Heart left ventricle (tissue), 13 donors: ENCODE measurements at regions not wholly inside any gene's neighbourhood (a gene's known extent, or its start where the extent isn't known, plus 50 kb on each side); places are given as distances from the start of the nearest gene placed in this dataset.

ENCODE experiments used
- POLR2A ChIP-seq, 2 donors: fragments of 450-650 bp; IDR thresholded peaks; one replicate each; pipeline ENCODE4 v1.6.1; 2017; ENCODE audit warnings: antibody characterized with exemption in 2 of 2, mild to moderate bottlenecking in 2 of 2, moderate library complexity in 2 of 2
- TF ChIP-seq, protein P1 (sequence below), 12 donors: fragments of 200-600 bp; sonication (generic) in 4 of 12; IDR thresholded peaks; one replicate each; pipeline versions ENCODE4 v1.5.0 to v1.8.0; 2018 to 2022; ENCODE audit warnings: antibody characterized with exemption in 12 of 12, mild to moderate bottlenecking in 5 of 12
- donor health status: ischemic (EF 13 %, LVEDD 7.1; RV severe dilation, severe dysfunction).
- donor health status: DM: no; HTN: yes; CAD: no.
- donor health status: DM: no; HTN: no; CAD: no.
- donor health status: ischemic (EF 25% LVEDD 6.9; RV normal size, moderate dysfunction).
- donor health status: ischemic (EF 25% LVEDD 5.7; RV mildly dilated, moderate dysfunction).
- donor health status: ischemic (EF 35%, LVEDD 5.7; RV mildly dilated, moderate dysfunction).
- donor health status: nonischemic (EF 11% LVEDD 7.7; RV severe dilation, severe dysfunction).
- donor health status: DM: yes; HTN: yes; CAD: no.
- donor health status: PGD.
- donor health status: ischemic (EF 29% LVEDD 5.4; RV normal size, mild dysfunction).
- donor health status: nonischemic (EF 23%, LVEDD 6.1; RV moderate dilation, normal function).

DNA sequence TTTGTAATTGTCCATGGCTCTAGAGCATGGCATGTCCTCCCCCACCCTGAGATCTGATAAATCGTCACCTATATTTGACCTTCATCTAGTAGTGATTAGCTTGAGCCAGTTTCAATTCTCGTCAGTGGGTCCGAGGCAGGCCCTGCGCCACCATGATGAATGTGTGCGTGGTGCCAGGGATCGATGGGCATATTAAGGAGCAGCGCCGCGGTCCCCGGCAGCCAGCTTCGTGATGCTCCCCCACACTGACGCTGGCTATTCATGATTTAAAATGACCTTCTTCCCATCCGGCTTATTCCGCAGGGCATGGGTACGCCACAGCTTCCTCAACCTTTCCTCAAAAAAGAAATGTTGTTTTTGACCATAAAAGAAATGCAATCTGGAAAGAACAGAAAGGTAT, 68.0 kb downstream of the SLC25A47 start:
- TF ChIP-seq, protein P1, sequence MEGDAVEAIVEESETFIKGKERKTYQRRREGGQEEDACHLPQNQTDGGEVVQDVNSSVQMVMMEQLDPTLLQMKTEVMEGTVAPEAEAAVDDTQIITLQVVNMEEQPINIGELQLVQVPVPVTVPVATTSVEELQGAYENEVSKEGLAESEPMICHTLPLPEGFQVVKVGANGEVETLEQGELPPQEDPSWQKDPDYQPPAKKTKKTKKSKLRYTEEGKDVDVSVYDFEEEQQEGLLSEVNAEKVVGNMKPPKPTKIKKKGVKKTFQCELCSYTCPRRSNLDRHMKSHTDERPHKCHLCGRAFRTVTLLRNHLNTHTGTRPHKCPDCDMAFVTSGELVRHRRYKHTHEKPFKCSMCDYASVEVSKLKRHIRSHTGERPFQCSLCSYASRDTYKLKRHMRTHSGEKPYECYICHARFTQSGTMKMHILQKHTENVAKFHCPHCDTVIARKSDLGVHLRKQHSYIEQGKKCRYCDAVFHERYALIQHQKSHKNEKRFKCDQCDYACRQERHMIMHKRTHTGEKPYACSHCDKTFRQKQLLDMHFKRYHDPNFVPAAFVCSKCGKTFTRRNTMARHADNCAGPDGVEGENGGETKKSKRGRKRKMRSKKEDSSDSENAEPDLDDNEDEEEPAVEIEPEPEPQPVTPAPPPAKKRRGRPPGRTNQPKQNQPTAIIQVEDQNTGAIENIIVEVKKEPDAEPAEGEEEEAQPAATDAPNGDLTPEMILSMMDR (IDR thresholded peaks at IDR 0.05) = no peak
- TF ChIP-seq POLR2A (IDR thresholded peaks at IDR 0.05) = no peak
